Activated T-cell treated with anti-CD3 and anti-CD28 coated beads, Interleukin-2, amount 50 U/mL, for 24 hours (primary cell): ENCODE measurements at regions not wholly inside any gene's neighbourhood (a gene's known extent, or its start where the extent isn't known, plus 50 kb on each side); places are given as distances from the start of the nearest gene placed in this dataset.

Experiments used
- DNase-seq: peaks from one replicate; pipeline ENCODE4 v3.0.0-alpha.2; 2020
- H3K27ac Mint-ChIP-seq: 2 replicates; pipeline ENCODE4 v1.8.0; 2020; ENCODE audit warnings: mild to moderate bottlenecking, mixed read lengths
- H3K27me3 Mint-ChIP-seq: 2 replicates; pipeline ENCODE4 v1.8.0; 2020; ENCODE audit warnings: mixed read lengths
- H3K36me3 Mint-ChIP-seq: 2 replicates; pipeline ENCODE4 v1.8.0; 2020; ENCODE audit warnings: low read depth, mixed read lengths
- H3K4me1 Mint-ChIP-seq: 2 replicates; pipeline ENCODE4 v1.8.0; 2020; ENCODE audit warnings: low read depth, mixed read lengths
- H3K4me3 Mint-ChIP-seq: 2 replicates; pipeline ENCODE4 v1.8.0; 2020; ENCODE audit warnings: mild to moderate bottlenecking, moderate library complexity, mixed read lengths
- H3K9me3 Mint-ChIP-seq: 2 replicates; pipeline ENCODE4 v1.8.0; 2020; ENCODE audit warnings: mixed read lengths

DNA sequence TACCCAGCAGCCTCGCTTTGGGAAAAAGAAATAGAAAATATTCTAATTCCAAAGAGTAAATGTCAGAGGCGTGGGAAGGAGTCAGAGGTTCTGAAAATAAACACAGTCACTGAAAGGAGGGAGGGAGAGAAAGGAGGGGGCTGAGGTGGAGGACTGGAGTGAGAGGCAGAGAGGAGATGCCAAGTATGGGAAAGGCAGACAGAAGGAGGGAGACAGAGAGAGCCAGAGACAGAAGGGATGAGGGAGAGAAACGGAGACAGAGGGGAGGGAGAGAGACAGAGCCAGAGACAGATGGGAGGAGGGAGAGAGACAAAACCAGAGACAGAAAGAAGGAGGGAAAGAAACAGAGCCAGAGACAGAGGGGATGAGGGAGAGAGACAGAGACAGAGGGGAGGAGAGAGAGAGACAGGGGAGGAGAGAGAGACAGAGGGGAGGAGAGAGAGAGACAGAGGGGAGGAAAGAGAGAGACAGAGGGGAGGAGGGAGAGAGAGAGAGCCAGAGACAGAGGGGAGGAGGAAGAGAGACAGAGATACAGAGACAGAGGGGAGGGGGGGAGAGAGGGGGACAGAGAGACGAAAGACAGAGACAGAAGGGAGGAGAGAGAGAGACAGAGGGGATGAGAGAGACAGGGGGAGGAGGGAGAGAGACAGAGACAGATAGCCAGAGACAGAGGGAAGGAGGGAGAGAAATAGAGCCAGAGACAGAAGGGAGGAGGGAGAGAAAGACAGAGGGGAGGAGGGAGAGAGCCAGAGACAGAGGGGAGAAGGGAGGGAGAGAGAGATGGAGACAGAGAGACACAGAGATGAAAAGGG is 525.5 kb downstream of the MATN1 start:
- Mint-ChIP-seq H3K4me1 (no peaks in the 10 kb centered on the region), H3K9me3 (peaks cover 7% of the 10 kb centered on the region), H3K27me3 (peaks cover 33% of the 10 kb centered on the region), H3K36me3 (no peaks in the 10 kb centered on the region), H3K4me3 (no peak overlapping the region), H3K27ac (no peak overlapping the region)
- no peak for DNase-seq

DNA sequence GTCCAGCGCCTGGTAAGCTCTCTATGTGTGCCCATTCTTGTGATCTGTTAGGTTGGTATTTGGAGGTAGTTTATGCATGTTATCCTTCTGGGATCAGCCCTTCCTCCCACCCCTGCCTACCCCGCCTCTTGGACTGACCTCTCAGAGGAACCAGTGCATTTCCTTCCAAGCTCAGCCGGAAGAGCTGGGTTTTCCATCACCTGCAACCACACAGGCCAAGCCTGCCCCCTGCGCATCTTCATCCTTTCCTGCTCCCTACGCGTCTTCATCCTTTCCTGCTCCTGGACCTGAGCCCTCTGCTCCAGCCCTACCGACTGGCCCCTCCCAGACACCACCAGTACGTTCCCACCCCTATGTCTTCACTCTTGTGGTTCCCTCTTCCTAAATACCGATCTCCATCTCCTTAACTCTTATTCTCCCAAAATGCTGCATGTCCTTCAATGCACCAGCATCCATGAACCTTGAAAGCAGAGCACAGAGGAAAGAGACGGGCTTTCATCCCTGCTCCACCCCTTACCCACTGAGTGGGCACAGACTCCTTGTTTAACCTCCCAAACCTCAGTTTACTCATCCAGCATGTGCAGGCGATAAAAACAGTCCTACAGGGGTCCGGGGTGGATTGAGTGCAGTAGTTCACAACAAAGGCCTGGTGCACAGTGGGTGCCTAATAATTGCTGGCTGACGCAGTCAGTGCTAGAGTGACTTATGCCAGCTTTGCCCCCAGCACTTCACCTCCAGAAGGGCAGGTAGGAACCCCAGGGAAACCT is 526.3 kb downstream of the MATN1 start:
- H3K4me3 Mint-ChIP-seq: no peak overlapping the region
- H3K36me3 Mint-ChIP-seq: no peaks in the 10 kb centered on the region
- H3K27me3 Mint-ChIP-seq: peaks cover 37% of the 10 kb centered on the region
- H3K9me3 Mint-ChIP-seq: peaks cover 7% of the 10 kb centered on the region
- DNase-seq: no peak
- no peaks in the 10 kb centered on the region for H3K4me1 Mint-ChIP-seq
- H3K27ac Mint-ChIP-seq: no peak overlapping the region

DNA sequence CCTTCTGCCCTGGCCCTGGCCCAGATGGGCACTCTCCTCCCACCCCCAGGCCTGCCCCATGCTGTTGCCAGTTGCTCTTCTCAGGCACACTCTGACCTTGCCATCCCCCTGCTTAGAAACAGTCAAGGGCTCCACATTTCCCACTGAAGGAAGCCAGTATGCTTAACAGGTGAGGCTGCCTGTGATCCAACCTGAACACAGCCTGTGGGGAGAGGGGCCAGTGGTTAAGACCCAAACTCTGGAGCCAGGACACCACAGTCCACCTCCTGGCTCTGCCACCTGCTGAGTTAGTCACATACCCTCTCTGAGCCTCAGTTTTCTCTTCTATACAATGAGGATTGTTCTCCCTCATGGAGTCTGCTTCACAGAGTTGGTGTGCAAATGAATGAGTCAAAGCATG is 526.9 kb downstream of the MATN1 start:
- Mint-ChIP-seq H3K27me3 (peaks cover 37% of the 10 kb centered on the region), H3K9me3 (peaks cover 7% of the 10 kb centered on the region), H3K4me1 (no peaks in the 10 kb centered on the region), H3K36me3 (no peaks in the 10 kb centered on the region), H3K4me3 (no peak overlapping the region), H3K27ac (no peak overlapping the region)
- DNase-seq: no peak

DNA sequence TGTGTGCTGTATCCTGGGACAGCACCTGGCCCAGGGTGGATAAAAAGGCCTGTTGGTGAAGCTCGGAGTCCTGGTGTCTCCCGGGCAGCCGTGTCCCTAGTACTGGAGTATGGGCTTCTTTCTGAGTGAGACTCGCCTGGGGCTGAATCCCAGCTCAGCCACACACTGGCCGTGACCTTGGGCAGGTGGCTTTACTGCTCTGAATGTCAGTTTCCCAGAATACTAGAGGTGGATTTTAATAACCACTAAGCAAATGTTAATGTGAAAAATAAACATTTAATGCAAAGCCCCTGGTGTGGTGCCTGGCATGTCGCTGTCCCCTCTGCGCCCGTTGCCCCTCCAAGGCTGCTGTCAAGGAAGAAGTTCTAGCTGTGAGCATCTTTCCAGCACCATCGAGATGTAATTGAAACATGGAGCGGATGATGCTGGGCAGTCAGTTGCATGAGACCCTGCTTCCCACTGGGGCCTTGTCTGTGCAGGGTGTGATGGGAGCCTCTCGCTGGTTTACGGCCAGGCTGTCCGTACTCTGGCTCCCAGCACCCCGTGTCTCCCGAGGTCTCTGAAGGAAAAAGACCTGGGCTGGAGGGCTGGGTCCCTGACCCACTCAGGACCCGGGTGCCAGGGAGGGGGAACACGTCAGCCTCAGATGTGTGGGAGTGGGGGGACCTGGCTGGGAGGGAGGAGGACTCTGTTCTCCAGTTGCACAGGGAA is 527.8 kb downstream of the MATN1 start:
- Mint-ChIP-seq H3K27ac (no peak overlapping the region), H3K27me3 (peaks cover 37% of the 10 kb centered on the region), H3K4me3 (no peak overlapping the region)

DNA sequence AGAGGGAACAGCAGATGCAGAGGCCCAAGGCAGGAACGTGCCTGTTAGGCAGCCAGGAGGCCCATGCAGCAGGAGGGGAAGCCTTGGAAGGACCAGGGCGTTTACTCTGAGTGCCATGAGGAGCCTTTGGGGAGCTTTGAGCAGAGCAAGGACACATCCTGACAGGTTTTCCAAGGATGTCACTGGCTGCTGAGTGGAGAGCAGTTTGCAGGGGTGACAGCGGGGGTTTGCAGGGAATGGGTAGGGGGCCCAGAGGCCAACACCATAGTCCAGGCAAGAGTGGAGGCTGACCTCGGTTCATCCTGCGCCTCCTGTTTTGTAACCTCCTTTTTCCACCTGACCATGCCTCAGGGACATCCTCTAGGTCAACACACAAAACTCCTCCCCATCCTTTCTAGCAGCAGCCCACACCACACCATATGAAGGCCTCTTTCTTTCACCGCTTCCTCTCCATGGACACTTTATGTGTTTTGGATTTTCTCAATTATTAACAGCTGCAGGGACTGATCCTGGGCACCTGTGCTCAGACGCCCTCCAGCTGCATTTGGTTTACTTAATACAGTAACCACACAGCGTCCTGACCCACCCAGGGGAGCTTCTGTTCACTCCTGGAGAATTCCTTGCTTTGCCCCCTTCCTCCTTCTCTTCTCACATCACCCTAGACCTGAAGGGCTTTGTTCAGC is 528.5 kb downstream of the MATN1 start:
- Mint-ChIP-seq H3K4me3 (no peak overlapping the region), H3K36me3 (no peaks in the 10 kb centered on the region), H3K27me3 (peaks cover 37% of the 10 kb centered on the region), H3K4me1 (peaks cover 7% of the 10 kb centered on the region), H3K27ac (no peak overlapping the region), H3K9me3 (no peaks in the 10 kb centered on the region)
- no peak for DNase-seq

More for the DNA sequence above, 527.8 kb downstream of the MATN1 start:
- Mint-ChIP-seq H3K9me3 (peaks cover 5% of the 10 kb centered on the region), H3K4me1 (peaks cover 7% of the 10 kb centered on the region), H3K36me3 (no peaks in the 10 kb centered on the region)
- no peak for DNase-seq

DNA sequence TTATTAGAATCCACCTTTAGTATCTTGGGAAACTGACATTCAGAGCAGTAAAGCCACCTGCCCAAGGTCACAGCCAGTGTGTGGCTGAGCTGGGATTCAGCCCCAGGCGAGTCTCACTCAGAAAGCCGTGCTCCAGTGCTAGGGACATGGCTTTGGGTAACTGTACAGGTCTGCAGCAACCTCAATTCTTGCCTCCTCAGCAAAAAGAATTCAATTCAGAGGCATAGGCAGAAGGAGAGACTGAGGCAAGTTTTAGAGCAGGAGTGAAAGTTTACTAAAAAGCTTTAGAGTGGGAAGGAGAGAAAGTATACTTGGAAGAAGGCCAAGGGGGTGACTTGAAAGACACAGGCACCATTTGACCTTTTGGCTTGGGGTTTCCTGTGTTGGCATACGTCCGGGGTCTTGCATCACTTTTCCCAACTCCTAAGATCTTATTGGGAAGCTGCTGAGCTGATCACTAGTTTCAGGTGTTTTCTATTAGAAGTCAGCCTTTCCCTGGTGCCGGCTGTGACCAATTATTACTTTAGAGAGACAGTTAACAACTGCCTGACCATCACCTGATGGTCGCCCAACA is 529.3 kb downstream of the MATN1 start:
- H3K27me3 Mint-ChIP-seq: peaks cover 39% of the 10 kb centered on the region
- peaks cover 7% of the 10 kb centered on the region for H3K4me1 Mint-ChIP-seq
- no peak overlapping the region for H3K4me3 Mint-ChIP-seq
- H3K36me3 Mint-ChIP-seq: no peaks in the 10 kb centered on the region
- H3K27ac Mint-ChIP-seq: no peak overlapping the region
- no peaks in the 10 kb centered on the region for H3K9me3 Mint-ChIP-seq
- DNase-seq: no peak

DNA sequence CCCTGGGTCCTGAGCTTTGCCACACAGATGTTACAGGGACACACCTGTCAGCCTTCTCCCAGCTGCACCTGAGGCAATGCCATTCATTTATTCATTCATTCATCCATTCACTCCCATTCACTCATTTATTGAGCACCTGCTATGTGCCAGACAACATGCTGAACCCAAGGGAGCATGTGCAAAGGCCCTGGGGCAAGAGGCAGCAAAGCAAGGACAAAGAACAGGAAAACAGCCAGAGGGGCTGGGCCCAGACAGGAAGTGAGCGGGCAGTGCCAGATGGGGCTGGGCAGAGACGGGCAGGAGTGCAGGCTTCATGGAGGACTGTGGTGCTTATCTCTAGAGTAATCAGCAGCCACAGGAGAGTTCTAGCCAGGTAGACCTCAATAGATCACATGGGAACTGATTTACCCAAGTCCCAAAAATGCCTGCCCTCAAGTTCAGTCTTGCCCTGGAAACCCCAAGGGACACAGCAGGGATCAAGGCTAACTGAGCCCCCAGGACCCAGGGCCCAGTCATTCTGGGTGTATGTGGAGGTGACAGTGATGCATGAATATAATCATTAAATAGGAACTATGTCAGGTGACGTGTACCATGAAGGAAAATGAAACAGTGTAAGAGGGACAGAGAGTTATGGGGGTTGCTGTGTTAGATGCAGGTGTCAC is 530.3 kb downstream of the MATN1 start:
- Mint-ChIP-seq H3K4me3 (no peak overlapping the region), H3K27ac (no peak overlapping the region), H3K36me3 (no peaks in the 10 kb centered on the region), H3K27me3 (peaks cover 43% of the 10 kb centered on the region), H3K9me3 (no peaks in the 10 kb centered on the region), H3K4me1 (peaks cover 7% of the 10 kb centered on the region)
- DNase-seq: no peak

DNA sequence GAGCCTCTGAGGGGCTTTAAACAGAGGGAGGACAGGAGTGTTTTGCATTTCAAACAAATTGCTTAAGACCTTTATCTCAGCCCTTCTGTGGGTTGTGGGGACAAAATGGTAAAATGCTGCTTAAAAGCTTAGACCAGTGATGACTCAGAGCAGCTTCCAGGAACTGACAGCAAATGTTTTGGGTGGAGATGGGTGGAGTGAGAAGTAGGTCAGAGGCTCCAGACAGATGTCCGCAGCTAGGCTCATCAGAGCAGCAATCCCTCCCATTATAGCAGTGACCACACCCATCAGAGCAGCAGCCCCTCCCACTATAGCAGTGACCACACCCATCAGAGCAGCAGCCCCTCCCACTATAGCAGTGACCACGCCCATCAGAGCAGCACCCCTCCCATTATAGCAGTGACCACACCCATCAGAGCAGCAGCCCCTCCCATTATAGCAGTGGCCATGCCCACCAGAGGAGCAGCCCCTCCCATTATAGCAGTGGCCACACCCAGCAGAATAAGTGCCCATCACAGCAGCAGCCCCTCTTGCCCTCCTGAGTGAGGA is 532.2 kb downstream of the MATN1 start:
- Mint-ChIP-seq H3K36me3 (no peaks in the 10 kb centered on the region), H3K9me3 (no peaks in the 10 kb centered on the region), H3K27me3 (peaks cover 33% of the 10 kb centered on the region), H3K27ac (no peak overlapping the region), H3K4me3 (no peak overlapping the region), H3K4me1 (peaks cover 7% of the 10 kb centered on the region)
- DNase-seq: no peak

DNA sequence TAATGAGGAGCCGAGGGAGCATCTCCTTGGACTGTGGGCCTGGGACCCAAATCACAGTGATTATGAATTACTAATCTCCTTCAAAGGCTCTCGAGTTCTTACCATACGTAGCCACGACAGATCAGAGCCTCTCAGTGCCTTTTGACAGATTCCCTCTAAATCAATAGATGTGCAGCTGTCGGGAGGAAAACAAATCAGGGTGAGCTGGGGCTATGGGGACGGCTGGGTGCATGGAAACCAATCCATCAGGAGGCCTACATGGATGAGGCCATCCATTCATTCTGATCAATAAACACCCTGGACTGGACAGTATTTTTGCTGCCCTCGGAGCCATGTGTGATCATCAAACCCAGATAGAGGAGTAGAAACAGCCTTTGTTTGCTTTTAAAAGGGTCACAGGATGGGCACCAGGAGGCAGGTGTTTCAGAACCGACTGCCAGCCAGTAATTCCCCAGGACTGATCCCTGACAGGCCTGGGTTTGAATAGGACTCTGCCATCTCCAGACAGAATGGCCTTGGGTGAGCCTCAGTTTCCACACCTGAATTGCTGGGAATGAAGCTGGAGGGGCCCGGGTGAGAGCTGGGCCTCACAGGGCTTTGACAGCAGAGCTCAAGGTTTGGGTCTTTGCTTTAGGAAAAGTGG is 532.8 kb downstream of the MATN1 start:
- H3K4me1 Mint-ChIP-seq: peaks cover 7% of the 10 kb centered on the region
- no peak for DNase-seq
- no peak overlapping the region for H3K27ac Mint-ChIP-seq
- no peaks in the 10 kb centered on the region for H3K9me3 Mint-ChIP-seq
- H3K36me3 Mint-ChIP-seq: no peaks in the 10 kb centered on the region
- H3K27me3 Mint-ChIP-seq: peaks cover 27% of the 10 kb centered on the region
- no peak overlapping the region for H3K4me3 Mint-ChIP-seq

DNA sequence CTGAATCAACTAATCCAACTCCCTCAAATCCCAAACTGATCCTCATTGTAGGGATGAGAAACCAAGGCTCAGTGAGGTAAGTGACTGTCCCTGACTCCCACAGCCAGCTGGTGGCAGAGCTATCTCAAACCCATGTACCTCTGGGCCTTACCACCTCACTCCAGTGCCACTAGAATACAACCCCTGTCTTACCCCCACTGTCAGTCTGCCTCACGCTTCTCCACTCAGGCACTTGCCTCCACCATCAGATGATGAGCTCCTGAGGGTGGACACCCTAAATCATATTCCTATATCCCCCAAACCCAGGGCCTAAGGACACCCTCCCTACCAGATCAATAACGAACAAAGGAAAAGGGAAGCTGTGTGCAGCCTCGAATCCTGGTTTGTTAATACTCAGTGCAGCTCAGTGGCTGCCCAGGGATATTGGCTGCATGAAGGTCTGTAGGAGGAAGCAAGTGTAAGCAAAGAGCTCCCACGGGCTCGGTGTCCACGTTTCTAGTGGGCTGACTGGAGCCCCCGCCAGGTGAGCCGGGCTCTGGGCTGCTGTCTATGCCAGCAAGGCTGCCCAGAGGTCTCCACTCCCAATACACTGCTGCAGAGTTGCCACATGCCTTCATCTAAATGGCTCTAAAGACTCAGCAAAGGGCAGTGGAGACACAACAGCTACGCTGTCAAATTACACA is 533.4 kb downstream of the MATN1 start:
- H3K4me1 Mint-ChIP-seq: peaks cover 7% of the 10 kb centered on the region
- no peak overlapping the region for H3K27ac Mint-ChIP-seq

DNA sequence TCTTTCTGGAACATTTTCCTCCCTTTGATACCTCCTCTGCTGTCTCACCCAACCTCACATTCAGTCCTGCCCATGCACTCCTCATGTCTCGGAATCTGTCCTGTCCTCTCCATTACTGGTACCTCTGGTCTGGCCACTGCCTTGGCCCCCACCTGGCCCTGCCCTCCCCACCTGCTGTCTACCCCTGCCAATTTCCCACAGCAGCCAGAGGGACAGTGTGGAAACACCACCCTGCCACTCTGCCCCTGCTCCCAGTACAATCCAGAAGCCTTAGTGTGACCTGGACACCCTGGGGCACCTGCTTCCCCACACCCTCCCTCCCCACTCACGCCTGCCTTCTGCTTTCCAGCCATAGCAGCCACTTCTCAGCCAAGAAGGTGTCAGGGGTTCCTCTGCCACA is 534.4 kb downstream of the MATN1 start:
- peaks cover 19% of the 10 kb centered on the region for H3K27me3 Mint-ChIP-seq
- H3K4me3 Mint-ChIP-seq: no peak overlapping the region
- no peaks in the 10 kb centered on the region for H3K36me3 Mint-ChIP-seq
- DNase-seq: no peak
- peaks cover 7% of the 10 kb centered on the region for H3K4me1 Mint-ChIP-seq
- H3K27ac Mint-ChIP-seq: no peak overlapping the region
- no peaks in the 10 kb centered on the region for H3K9me3 Mint-ChIP-seq

More for the DNA sequence above, 533.4 kb downstream of the MATN1 start:
- Mint-ChIP-seq H3K9me3 (no peaks in the 10 kb centered on the region), H3K36me3 (no peaks in the 10 kb centered on the region), H3K27me3 (peaks cover 21% of the 10 kb centered on the region), H3K4me3 (no peak overlapping the region)
- DNase-seq: no peak

DNA sequence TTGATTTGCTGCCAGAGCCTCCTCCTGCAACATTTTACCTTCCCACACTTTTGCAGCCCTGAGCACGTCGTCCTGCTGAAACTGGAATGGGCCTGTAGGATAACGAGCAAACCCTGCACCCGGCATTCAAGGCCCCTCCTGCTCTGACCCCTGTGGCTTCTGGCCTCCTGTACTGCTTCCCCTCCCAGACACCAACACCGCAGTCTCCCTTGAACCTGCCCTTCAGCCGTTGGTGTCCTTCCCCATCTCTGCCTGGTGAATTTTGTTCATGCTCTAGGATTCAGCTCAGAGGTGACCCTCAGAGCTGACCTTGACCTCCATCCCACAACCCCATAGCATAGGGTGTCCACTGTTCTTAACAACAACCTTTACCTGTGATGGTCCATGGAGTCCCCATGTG is 535.1 kb downstream of the MATN1 start:
- H3K4me1 Mint-ChIP-seq: peaks cover 7% of the 10 kb centered on the region
- peaks cover 19% of the 10 kb centered on the region for H3K27me3 Mint-ChIP-seq
- DNase-seq: no peak
- no peaks in the 10 kb centered on the region for H3K9me3 Mint-ChIP-seq
- no peak overlapping the region for H3K27ac Mint-ChIP-seq
- no peaks in the 10 kb centered on the region for H3K36me3 Mint-ChIP-seq
- no peak overlapping the region for H3K4me3 Mint-ChIP-seq
